ENCODE measurements at regions not wholly inside any gene's neighbourhood (a gene's known extent, or its start where the extent isn't known, plus 50 kb on each side); places are given as distances from the start of the nearest gene placed in this dataset.

- H3K36me3 ChIP-seq: no peaks in the 10 kb centered on the region
- in situ Hi-C loops (cut with MboI; ENCODE audit: low pct_ligation_motif_present in 1 of 4, low pct_unique_long_range_greater_than_20kb in 1 of 4, low sequenced_read_pairs in 3 of 4) (no loop called here), intact Hi-C loops (cut with DNase I; ENCODE audit: low total_unique reads) (no loop called here)
- no peaks in the 10 kb centered on the region for H3K27me3 ChIP-seq
- H3K4me3 ChIP-seq: no peak overlapping the region
- WGBS, 2 donors (ENCODE audit: low coverage in 1 of 2): 54 to 58% methylated on average over 3 of the region's 3 CpGs
- H3K4me1 ChIP-seq: no peaks in the 10 kb centered on the region
- no peak overlapping the region for H3K27ac ChIP-seq
- TF ChIP-seq POLR2A (IDR thresholded peaks at IDR 0.05) (no peak), CTCF (IDR thresholded peaks at IDR 0.05) (no peak), POLR2AphosphoS5 (IDR thresholded peaks at IDR 0.05) (no peak), EP300 (IDR thresholded peaks at IDR 0.05; ENCODE audit: low read depth) (no peak)
- no peak for DNase-seq
- no peaks in the 10 kb centered on the region for H3K9me3 ChIP-seq
Measured at GRCh38 chr4:11042760-11043159, 358.2 kb upstream of the CLNK start.

- intact Hi-C loops (cut with DNase I; ENCODE audit: low total_unique reads): no loop called here
- Histone ChIP-seq H3K36me3 (no peaks in the 10 kb centered on the region), H3K27me3 (no peaks in the 10 kb centered on the region), H3K27ac (no peak overlapping the region), H3K4me1 (no peaks in the 10 kb centered on the region), H3K9me3 (no peaks in the 10 kb centered on the region), H3K4me3 (no peak overlapping the region)
- no peak for TF ChIP-seq POLR2AphosphoS5 (IDR thresholded peaks at IDR 0.05)
- TF ChIP-seq CTCF (IDR thresholded peaks at IDR 0.05): no peak
- no peak for TF ChIP-seq POLR2A (IDR thresholded peaks at IDR 0.05)
- TF ChIP-seq EP300 (IDR thresholded peaks at IDR 0.05; ENCODE audit: low read depth): no peak
- no peak for DNase-seq
- WGBS, 2 donors (ENCODE audit: low coverage in 1 of 2): 70 to 79% methylated on average over 2 to 8 of the region's 8 CpGs
- in situ Hi-C loops (cut with MboI; ENCODE audit: low pct_ligation_motif_present in 1 of 4, low pct_unique_long_range_greater_than_20kb in 1 of 4, low sequenced_read_pairs in 3 of 4): no loop called here
Measured at GRCh38 chr4:11039634-11040131, 355.1 kb upstream of the CLNK start.

- Histone ChIP-seq H3K4me3 (no peak overlapping the region), H3K4me1 (no peaks in the 10 kb centered on the region), H3K27ac (no peak overlapping the region), H3K9me3 (no peaks in the 10 kb centered on the region), H3K27me3 (no peaks in the 10 kb centered on the region), H3K36me3 (no peaks in the 10 kb centered on the region)
- no peak for TF ChIP-seq CTCF (IDR thresholded peaks at IDR 0.05)
- TF ChIP-seq POLR2A (IDR thresholded peaks at IDR 0.05): no peak
- TF ChIP-seq POLR2AphosphoS5 (IDR thresholded peaks at IDR 0.05): no peak
- TF ChIP-seq EP300 (IDR thresholded peaks at IDR 0.05; ENCODE audit: low read depth): no peak
- in situ Hi-C loops (cut with MboI; ENCODE audit: low pct_ligation_motif_present in 1 of 4, low pct_unique_long_range_greater_than_20kb in 1 of 4, low sequenced_read_pairs in 3 of 4) (no loop called here), intact Hi-C loops (cut with DNase I; ENCODE audit: low total_unique reads) (no loop called here)
- no peak for DNase-seq
- WGBS, 2 donors (ENCODE audit: low coverage in 1 of 2): 67 to 77% methylated on average over 4 of the region's 4 CpGs
Measured at GRCh38 chr4:11038926-11039325, 354.4 kb upstream of the CLNK start.

- no peak for DNase-seq
- intact Hi-C loops (cut with DNase I; ENCODE audit: low total_unique reads) (no loop called here), in situ Hi-C loops (cut with MboI; ENCODE audit: low pct_ligation_motif_present in 1 of 4, low pct_unique_long_range_greater_than_20kb in 1 of 4, low sequenced_read_pairs in 3 of 4) (no loop called here)
- Histone ChIP-seq H3K4me3 (no peak overlapping the region), H3K4me1 (no peaks in the 10 kb centered on the region), H3K9me3 (no peaks in the 10 kb centered on the region), H3K27me3 (no peaks in the 10 kb centered on the region), H3K36me3 (no peaks in the 10 kb centered on the region), H3K27ac (no peak overlapping the region)
- WGBS, 2 donors (ENCODE audit: low coverage in 1 of 2): 75 to 85% methylated on average over 1 of the region's 1 CpG
- TF ChIP-seq CTCF (IDR thresholded peaks at IDR 0.05): no peak
- TF ChIP-seq POLR2AphosphoS5 (IDR thresholded peaks at IDR 0.05): no peak
- TF ChIP-seq POLR2A (IDR thresholded peaks at IDR 0.05): no peak
- no peak for TF ChIP-seq EP300 (IDR thresholded peaks at IDR 0.05; ENCODE audit: low read depth)
Measured at GRCh38 chr4:11037637-11038036, 353.1 kb upstream of the CLNK start.
